GM12878 (cell line): ENCODE measurements at regions not wholly inside any gene's neighbourhood (a gene's known extent, or its start where the extent isn't known, plus 50 kb on each side); places are given as distances from the start of the nearest gene placed in this dataset.

ENCODE experiments used
- ATAC-seq: fragments of 200-7000 bp; cut with Tn5 transposase; 3 replicates; pipeline ENCODE4 v1.9.1; 2020; ENCODE audit warnings: mild to moderate bottlenecking, moderate library complexity
- BruUV-seq: library from RNA; stranded (reverse); fragments of 400-500 nt; replicated peaks from 2 replicates; lab custom pipeline; 2021; lab: Mats Ljungman, UMichigan
- CTCF ChIA-PET: fragments of 300-600 bp; sonication (Branson Sonifier 250); formaldehyde crosslinking; extraction: SDS; loops from one replicate; lab custom pipeline; 2021; ENCODE audit warnings: inconsistent platforms; lab: Yijun Ruan, JAX
- POLR2A ChIA-PET: fragments of 350-600 bp; formaldehyde crosslinking; extraction: SDS; loops from one replicate; lab custom pipeline; 2021; ENCODE audit warnings: inconsistent platforms; lab: Charles Lee
- RAD21 ChIA-PET: fragments of 300-600 bp; sonication (Branson Sonifier 250); formaldehyde crosslinking; loops from one replicate; lab custom pipeline; 2023; ENCODE audit warnings: antibody characterized with exemption; ENCODE audit not compliant: unreplicated experiment; lab: Charles Lee
- SMC1A ChIA-PET: fragments of 300-600 bp; sonication (Branson Sonifier 250); formaldehyde crosslinking; loops from one replicate; lab custom pipeline; 2023; ENCODE audit not compliant: unreplicated experiment, uncharacterized antibody; lab: Charles Lee
- DNase-seq: peaks from one replicate; pipeline ENCODE4 v3.0.0-alpha.2; 2011; ENCODE audit warnings: low read depth, low spot score
- FAIRE-seq: peaks from 3 replicates; lab custom pipeline; 2011; peaks lifted over from hg19 to GRCh38; lab: Jason Lieb, UNC
- H2AFZ ChIP-seq: 2 replicates; pipeline ENCODE4 v1.6.0; 2011; ENCODE audit warnings: low read depth, low read length, control low read depth; ENCODE audit not compliant: control insufficient read depth
- H3K27ac ChIP-seq: 2 replicates; pipeline ENCODE4 v1.5.1; 2011; ENCODE audit warnings: control low read depth; ENCODE audit not compliant: control insufficient read depth, insufficient read depth
- H3K27me3 ChIP-seq, 2 experiments: replicated peaks in 1 of 2; 2 replicates each; pipeline versions ENCODE4 v1.6.0 to v1.6.1; 2011; ENCODE audit warnings: low read length in 1 of 2; ENCODE audit not compliant: control insufficient read depth in 2 of 2, insufficient read depth in 2 of 2
- H3K36me3 ChIP-seq, 2 experiments: 2 replicates each; pipeline ENCODE4 v1.5.1; 2011; ENCODE audit warnings: low read length in 1 of 2; ENCODE audit not compliant: control insufficient read depth in 2 of 2, insufficient read depth in 2 of 2
- H3K4me1 ChIP-seq: 2 replicates; pipeline ENCODE4 v1.6.1; 2011; ENCODE audit warnings: mild to moderate bottlenecking, low read length, moderate library complexity, mixed read lengths; ENCODE audit not compliant: control insufficient read depth, insufficient read depth
- H3K4me2 ChIP-seq: 2 replicates; pipeline ENCODE4 v1.6.0; 2011; ENCODE audit warnings: control low read depth; ENCODE audit not compliant: control insufficient read depth, insufficient read depth
- H3K4me3 ChIP-seq: fragments of 200-600 bp; sonication (generic); 2 replicates; pipeline ENCODE4 v1.5.1; 2016
- H3K79me2 ChIP-seq: 2 replicates; pipeline ENCODE4 v1.6.0; 2011; ENCODE audit warnings: low read length; ENCODE audit not compliant: control insufficient read depth, insufficient read depth
- H3K9ac ChIP-seq: 2 replicates; pipeline ENCODE4 v1.8.0; 2011; ENCODE audit warnings: low read length, control low read depth, mixed read lengths; ENCODE audit not compliant: control insufficient read depth, insufficient read depth
- H3K9me3 ChIP-seq: replicated peaks from 3 replicates; pipeline ENCODE4 v1.5.1; 2011; ENCODE audit warnings: mild to moderate bottlenecking, low read length; ENCODE audit not compliant: control insufficient read depth, insufficient read depth
- H4K20me1 ChIP-seq: 2 replicates; pipeline ENCODE4 v1.6.0; 2011; ENCODE audit not compliant: control insufficient read depth, insufficient read depth
- ASH2L ChIP-seq: fragments of 300-600, 200-600 bp; sonication (generic); IDR thresholded peaks from 2 replicates; pipeline ENCODE4 v1.6.1; 2017; ENCODE audit warnings: low read depth, mild to moderate bottlenecking, borderline replicate concordance
- CEBPB ChIP-seq, 2 experiments: fragments of 150-350 bp in 1 of 2; IDR thresholded peaks; 2 replicates each; pipeline ENCODE4 v1.6.1; 2012 to 2014; ENCODE audit warnings: low read depth in 2 of 2, low read length in 2 of 2, borderline replicate concordance in 1 of 2, inconsistent platforms in 1 of 2
- RUNX3 ChIP-seq: IDR thresholded peaks from 2 replicates; pipeline ENCODE4 v1.6.1; 2012; ENCODE audit warnings: low read length, inconsistent platforms
- SMC3 ChIP-seq: IDR thresholded peaks from 2 replicates; pipeline ENCODE4 v1.6.1; 2011; ENCODE audit warnings: low read length, improper control_type of control experiment, borderline replicate concordance
- TBL1XR1 ChIP-seq: IDR thresholded peaks from 2 replicates; pipeline ENCODE4 v1.6.1; 2012; ENCODE audit warnings: low read depth, low read length, improper control_type of control experiment
- WRNIP1 ChIP-seq: IDR thresholded peaks from 2 replicates; pipeline ENCODE4 v1.6.1; 2011; ENCODE audit warnings: low read depth, low read length, improper control_type of control experiment, borderline replicate concordance
- ZNF24 ChIP-seq: fragments of 450-650 bp; IDR thresholded peaks from 2 replicates; pipeline ENCODE4 v1.6.1; 2017; ENCODE audit warnings: antibody characterized with exemption, mild to moderate bottlenecking
- WGBS: methylation state at CpG from one replicate; pipeline ENCODE4 v1.1.6; 2016; ENCODE audit warnings: low lambda C conversion rate; ENCODE audit not compliant: insufficient replicate concordance, insufficient coverage; ENCODE audit errors: missing lambda C conversion rate; 5-methylcytosine and 5-hydroxymethylcytosine counted together
- in situ Hi-C: fragments of 300-500 bp; cut with MboI; formaldehyde crosslinking; loops from 9 replicates; pipeline ENCODE4 v1.14.3; 2018; ENCODE audit warnings: mixed read lengths
- intact Hi-C: fragments of 100-400 bp; cut with micrococcal nuclease; formaldehyde crosslinking; loops from one replicate; pipeline ENCODE4 v1.14.2; 2022; ENCODE audit not compliant: unreplicated experiment
- TF ChIP-seq, protein P1 (sequence below): IDR thresholded peaks from 2 replicates; pipeline ENCODE4 v1.6.1; 2012; ENCODE audit warnings: low read length, inconsistent platforms
- TF ChIP-seq, protein P2 (sequence below): fragments of 450-650 bp; IDR thresholded peaks from 2 replicates; pipeline ENCODE4 v1.6.1; 2018; ENCODE audit warnings: borderline replicate concordance, mild to moderate bottlenecking; ENCODE audit not compliant: partially characterized antibody

DNA sequence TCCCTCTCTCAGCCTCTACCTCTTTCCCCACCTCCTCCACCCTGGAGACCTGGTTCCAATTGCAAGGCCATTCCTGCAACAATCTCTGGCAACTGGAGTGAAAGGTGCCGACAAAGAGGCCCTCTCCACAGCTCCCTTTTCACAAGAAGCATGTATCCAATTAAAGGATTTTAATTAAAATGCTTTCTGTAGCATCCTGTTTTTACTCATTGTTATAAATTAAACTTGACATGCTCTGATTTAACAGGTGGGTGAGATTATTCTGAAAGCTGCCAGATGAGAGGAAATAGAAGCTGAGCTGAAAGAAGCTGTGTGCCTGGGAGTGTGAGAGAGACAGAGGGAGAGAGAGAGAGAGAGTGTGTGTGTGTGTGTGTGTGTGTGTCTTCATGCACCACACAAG, 160.5 kb downstream of the TBX15 start:
- Histone ChIP-seq H3K36me3 (no peaks in the 10 kb centered on the region), H2AFZ (no peak overlapping the region), H3K9ac (no peak overlapping the region), H3K79me2 (no peaks in the 10 kb centered on the region), H3K4me3 (no peak overlapping the region), H4K20me1 (no peaks in the 10 kb centered on the region), H3K27ac (no peak overlapping the region), H3K4me1 (no peaks in the 10 kb centered on the region), H3K9me3 (no peaks in the 10 kb centered on the region), H3K27me3 (no peaks in the 10 kb centered on the region), H3K4me2 (no peak overlapping the region)
- POLR2A ChIA-PET: no interaction called here
- WGBS: 50% methylated on average over 1 of the region's 1 CpG
- FAIRE-seq: no peak
- intact Hi-C loops: no loop called here
- no peak for TF ChIP-seq RUNX3
- SMC1A ChIA-PET: interaction anchor here (0.7 to 0.9 kb wide), 2 partner anchors 9 to 172 kb away, joined by 3 read pairs; no protein-coding TSS in a partner anchor
- RAD21 ChIA-PET: interaction anchor here (1.0 to 1.1 kb wide), 2 partner anchors 14 to 181 kb away, joined by 4 to 6 read pairs; no protein-coding TSS in a partner anchor
- no peak for DNase-seq
- in situ Hi-C loops: no loop called here
- no TSS peak for BruUV-seq
- CTCF ChIA-PET: interaction anchor here (0.6 to 1.0 kb wide), 3 partner anchors 11 to 89 kb away, joined by 3 to 4 read pairs (median 3); no protein-coding TSS in a partner anchor
- ATAC-seq: no peak

DNA sequence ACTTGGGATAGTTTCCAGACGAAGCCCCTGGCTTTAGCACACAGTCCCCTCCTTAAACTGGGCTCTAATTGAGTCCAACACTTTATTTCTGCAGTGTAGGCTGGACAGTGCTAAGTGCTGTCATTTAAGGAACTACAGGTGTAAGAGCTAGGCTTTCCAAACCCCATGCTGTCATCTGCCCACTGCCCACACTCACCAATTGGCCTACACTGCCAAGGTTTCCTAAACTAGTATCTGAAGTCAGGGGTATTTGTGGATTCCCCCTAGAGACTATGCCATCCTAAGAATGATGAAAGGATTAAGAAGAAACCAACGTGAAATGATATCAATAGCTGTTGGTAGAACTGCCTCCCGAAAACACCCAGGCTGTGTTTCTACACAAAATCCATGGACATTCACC, 160.9 kb downstream of the TBX15 start:
- POLR2A ChIA-PET: no interaction called here
- no peak overlapping the region for H3K9ac ChIP-seq
- RAD21 ChIA-PET: interaction anchor here (1.0 to 1.1 kb wide), 2 partner anchors 15 to 181 kb away, joined by 4 to 6 read pairs; no protein-coding TSS in a partner anchor
- no peak overlapping the region for H3K4me3 ChIP-seq
- H3K4me2 ChIP-seq: no peak overlapping the region
- no peaks in the 10 kb centered on the region for H3K9me3 ChIP-seq
- no peak for ATAC-seq
- CTCF ChIA-PET: interaction anchor here (0.6 to 1.0 kb wide), 3 partner anchors 12 to 89 kb away, joined by 3 to 4 read pairs (median 3); no protein-coding TSS in a partner anchor
- H3K4me1 ChIP-seq: no peaks in the 10 kb centered on the region
- no peaks in the 10 kb centered on the region for H3K79me2 ChIP-seq
- FAIRE-seq: no peak
- DNase-seq: no peak
- SMC1A ChIA-PET: interaction anchor here (0.7 to 0.9 kb wide), 2 partner anchors 9 to 173 kb away, joined by 3 read pairs; no protein-coding TSS in a partner anchor
- H3K36me3 ChIP-seq: no peaks in the 10 kb centered on the region
- H3K27ac ChIP-seq: no peak overlapping the region
- no TSS peak for BruUV-seq
- H4K20me1 ChIP-seq: no peaks in the 10 kb centered on the region
- WGBS: 24% methylated on average over 2 of the region's 3 CpGs
- no peaks in the 10 kb centered on the region for H3K27me3 ChIP-seq
- intact Hi-C loops (no loop called here), in situ Hi-C loops (no loop called here)
- no peak overlapping the region for H2AFZ ChIP-seq
- no peak for TF ChIP-seq TBL1XR1
- no peak for TF ChIP-seq CEBPB (IDR thresholded peaks at IDR 0.05; ENCODE audit: borderline replicate concordance in 1 of 2, low read depth in 2 of 2, low read length in 2 of 2)
- no peak for TF ChIP-seq ZNF24
- TF ChIP-seq ASH2L: no peak
- TF ChIP-seq WRNIP1: no peak
- TF ChIP-seq SMC3: no peak
- TF ChIP-seq, protein P1, sequence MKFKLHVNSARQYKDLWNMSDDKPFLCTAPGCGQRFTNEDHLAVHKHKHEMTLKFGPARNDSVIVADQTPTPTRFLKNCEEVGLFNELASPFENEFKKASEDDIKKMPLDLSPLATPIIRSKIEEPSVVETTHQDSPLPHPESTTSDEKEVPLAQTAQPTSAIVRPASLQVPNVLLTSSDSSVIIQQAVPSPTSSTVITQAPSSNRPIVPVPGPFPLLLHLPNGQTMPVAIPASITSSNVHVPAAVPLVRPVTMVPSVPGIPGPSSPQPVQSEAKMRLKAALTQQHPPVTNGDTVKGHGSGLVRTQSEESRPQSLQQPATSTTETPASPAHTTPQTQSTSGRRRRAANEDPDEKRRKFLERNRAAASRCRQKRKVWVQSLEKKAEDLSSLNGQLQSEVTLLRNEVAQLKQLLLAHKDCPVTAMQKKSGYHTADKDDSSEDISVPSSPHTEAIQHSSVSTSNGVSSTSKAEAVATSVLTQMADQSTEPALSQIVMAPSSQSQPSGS: no peak
- TF ChIP-seq, protein P2, sequence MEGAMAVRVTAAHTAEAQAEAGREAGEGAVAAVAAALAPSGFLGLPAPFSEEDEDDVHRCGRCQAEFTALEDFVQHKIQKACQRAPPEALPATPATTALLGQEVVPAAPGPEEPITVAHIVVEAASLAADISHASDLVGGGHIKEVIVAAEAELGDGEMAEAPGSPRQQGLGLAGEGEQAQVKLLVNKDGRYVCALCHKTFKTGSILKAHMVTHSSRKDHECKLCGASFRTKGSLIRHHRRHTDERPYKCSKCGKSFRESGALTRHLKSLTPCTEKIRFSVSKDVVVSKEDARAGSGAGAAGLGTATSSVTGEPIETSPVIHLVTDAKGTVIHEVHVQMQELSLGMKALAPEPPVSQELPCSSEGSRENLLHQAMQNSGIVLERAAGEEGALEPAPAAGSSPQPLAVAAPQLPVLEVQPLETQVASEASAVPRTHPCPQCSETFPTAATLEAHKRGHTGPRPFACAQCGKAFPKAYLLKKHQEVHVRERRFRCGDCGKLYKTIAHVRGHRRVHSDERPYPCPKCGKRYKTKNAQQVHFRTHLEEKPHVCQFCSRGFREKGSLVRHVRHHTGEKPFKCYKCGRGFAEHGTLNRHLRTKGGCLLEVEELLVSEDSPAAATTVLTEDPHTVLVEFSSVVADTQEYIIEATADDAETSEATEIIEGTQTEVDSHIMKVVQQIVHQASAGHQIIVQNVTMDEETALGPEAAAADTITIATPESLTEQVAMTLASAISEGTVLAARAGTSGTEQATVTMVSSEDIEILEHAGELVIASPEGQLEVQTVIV: no peak
